Pancreas (tissue), 10 donors: ENCODE measurements at regions not wholly inside any gene's neighbourhood (a gene's known extent, or its start where the extent isn't known, plus 50 kb on each side); places are given as distances from the start of the nearest gene placed in this dataset.

Experiments used
- ATAC-seq, 4 donors: fragments of 200-7000 bp; cut with Tn5 transposase; one replicate each; pipeline versions ENCODE4 v1.8.0 to v1.9.1; 2020; ENCODE audit warnings: mild to moderate bottlenecking in 4 of 4, moderate library complexity in 4 of 4
- DNase-seq, 6 donors: peaks; one replicate each; pipeline ENCODE4 v3.0.0-alpha.2; 2020
- FAIRE-seq: peaks from 2 replicates; lab custom pipeline; 2012; peaks lifted over from hg19 to GRCh38; lab: Jason Lieb, UNC
- H3K27ac ChIP-seq, 4 donors: fragments of 200-600 bp; sonication (generic); 1 replicate in 3 of 4; 2 replicates in 1 of 4; pipeline versions ENCODE4 v1.5.0 to v1.8.0; 2020
- H3K27me3 ChIP-seq, 4 donors: fragments of 200-600 bp; one replicate each; pipeline ENCODE4 v1.8.0; 2021
- H3K36me3 ChIP-seq, 3 donors: fragments of 200-600 bp; sonication (generic) in 1 of 3; one replicate each; pipeline versions ENCODE4 v1.5.0 to v1.8.0; 2020 to 2021
- H3K4me1 ChIP-seq, 3 donors: fragments of 200-600 bp; one replicate each; pipeline ENCODE4 v1.8.0; 2021
- H3K4me3 ChIP-seq, 4 donors: fragments of 200-600 bp; sonication (generic) in 2 of 4; one replicate each; pipeline versions ENCODE4 v1.5.0 to v1.8.0; 2020 to 2021
- H3K9me3 ChIP-seq, 4 donors: fragments of 200-600 bp; one replicate each; pipeline ENCODE4 v1.8.0; 2021
- CTCF ChIP-seq, 4 donors: fragments of 200-600 bp; sonication (generic) in 3 of 4; IDR thresholded peaks; one replicate each; pipeline versions ENCODE4 v1.5.0 to v1.8.0; 2021; ENCODE audit warnings: antibody characterized with exemption in 4 of 4
- WGBS, 2 donors: extraction: QIAGEN DNeasy Blood & Tissue Kit; methylation state at CpG; one replicate each; pipeline ENCODE4 v1.1.7; 2013; 5-methylcytosine and 5-hydroxymethylcytosine counted together
- intact Hi-C, 3 donors: fragments of 100-400 bp; cut with DNase I; formaldehyde crosslinking; loops; one replicate each; pipeline versions ENCODE4 v1.11.1 to v1.14.2; 2022
- donor health status: healthy with polysubstance abuse.
- donor health status: DM: no; HTN: no; CAD: no; lungs with moderate emphysema.
- donor health status: DM: no; HTN: no; CAD: no.
- donor health status: control.
- donor health status: control.
- donor health status: Bipolar disorder and iron deficiency.
- donor health status: DM: yes; HTN: yes; CAD: no.
- donor health status: DM: no; HTN: no; CAD: no.
- donor health status: DM: no; HTN: no; CAD: no.
- donor health status: DM: yes; HTN: yes; CAD: no.

GRCh38 chr4:13917015-13917414 lies 289.5 kb upstream of the BOD1L1 start:
- Histone ChIP-seq H3K9me3 (no peaks in the 10 kb centered on the region), H3K36me3 (no peaks in the 10 kb centered on the region), H3K4me1 (no peaks in the 10 kb centered on the region), H3K27ac (no peak overlapping the region), H3K27me3 (no peaks in the 10 kb centered on the region), H3K4me3 (no peak overlapping the region)
- no peak for TF ChIP-seq CTCF (IDR thresholded peaks at IDR 0.05)
- DNase-seq (no peak), FAIRE-seq (no peak), ATAC-seq (no peak)
- 50 to 53% methylated on average over 1 of the region's 1 CpG for WGBS, 2 donors
- intact Hi-C loops: no loop called here

GRCh38 chr4:13918110-13918509 lies 290.6 kb upstream of the BOD1L1 start:
- Histone ChIP-seq H3K4me1 (no peaks in the 10 kb centered on the region), H3K27me3 (no peaks in the 10 kb centered on the region), H3K4me3 (no peak overlapping the region), H3K9me3 (no peaks in the 10 kb centered on the region), H3K27ac (no peak overlapping the region), H3K36me3 (no peaks in the 10 kb centered on the region)
- WGBS, 2 donors: 89% methylated on average over 2 of the region's 2 CpGs
- intact Hi-C loops: no loop called here
- DNase-seq (peak in 1 of 6 donors; percentile 15), ATAC-seq (peak in 3 of 4 donors; percentile 49 to 71 (median 67)), FAIRE-seq (no peak)
- TF ChIP-seq CTCF (IDR thresholded peaks at IDR 0.05): no peak

GRCh38 chr4:13918991-13919441 lies 291.5 kb upstream of the BOD1L1 start:
- 70 to 71% methylated on average over 7 of the region's 7 CpGs for WGBS, 2 donors
- FAIRE-seq (no peak), DNase-seq (no peak), ATAC-seq (peak in 2 of 4 donors; percentile 22 to 37)
- Histone ChIP-seq H3K36me3 (no peaks in the 10 kb centered on the region), H3K9me3 (no peaks in the 10 kb centered on the region), H3K4me3 (no peak overlapping the region), H3K4me1 (no peaks in the 10 kb centered on the region), H3K27ac (no peak overlapping the region), H3K27me3 (no peaks in the 10 kb centered on the region)
- no peak for TF ChIP-seq CTCF (IDR thresholded peaks at IDR 0.05)
- intact Hi-C loops: no loop called here

GRCh38 chr4:13920111-13920875 lies 292.8 kb upstream of the BOD1L1 start:
- Histone ChIP-seq H3K9me3 (no peaks in the 10 kb centered on the region), H3K27me3 (no peaks in the 10 kb centered on the region), H3K27ac (no peak overlapping the region), H3K4me1 (no peaks in the 10 kb centered on the region), H3K36me3 (no peaks in the 10 kb centered on the region), H3K4me3 (no peak overlapping the region)
- ATAC-seq: peak in 1 of 4 donors; percentile 13
- WGBS, 2 donors: 77 to 86% methylated on average over 8 of the region's 8 CpGs
- no peak for FAIRE-seq
- TF ChIP-seq CTCF (IDR thresholded peaks at IDR 0.05): no peak
- intact Hi-C loops: no loop called here
- DNase-seq: no peak

- DNase-seq (peak in 2 of 6 donors; percentile 10 to 21), ATAC-seq (peak in 3 of 4 donors; percentile 58 to 80 (median 64)), FAIRE-seq (no peak)
- intact Hi-C loops: no loop called here
- 60 to 63% methylated on average over 3 of the region's 3 CpGs for WGBS, 2 donors
- Histone ChIP-seq H3K27ac (no peak overlapping the region), H3K4me3 (no peak overlapping the region), H3K27me3 (no peaks in the 10 kb centered on the region), H3K36me3 (no peaks in the 10 kb centered on the region), H3K9me3 (no peaks in the 10 kb centered on the region), H3K4me1 (no peaks in the 10 kb centered on the region)
- no peak for TF ChIP-seq CTCF (IDR thresholded peaks at IDR 0.05)
Observed at GRCh38 chr4:13920901-13921300, 293.4 kb upstream of the BOD1L1 start.
